GM12878 (cell line): ENCODE measurements at regions not wholly inside any gene's neighbourhood (a gene's known extent, or its start where the extent isn't known, plus 50 kb on each side); places are given as distances from the start of the nearest gene placed in this dataset.

Source experiments
- ATAC-seq: fragments of 200-7000 bp; cut with Tn5 transposase; 3 replicates; pipeline ENCODE4 v1.9.1; 2020; ENCODE audit warnings: mild to moderate bottlenecking, moderate library complexity
- BruUV-seq: library from RNA; stranded (reverse); fragments of 400-500 nt; replicated peaks from 2 replicates; lab custom pipeline; 2021; lab: Mats Ljungman, UMichigan
- CTCF ChIA-PET: fragments of 300-600 bp; sonication (Branson Sonifier 250); formaldehyde crosslinking; extraction: SDS; loops from one replicate; lab custom pipeline; 2021; ENCODE audit warnings: inconsistent platforms; lab: Yijun Ruan, JAX
- POLR2A ChIA-PET: fragments of 350-600 bp; formaldehyde crosslinking; extraction: SDS; loops from one replicate; lab custom pipeline; 2021; ENCODE audit warnings: inconsistent platforms; lab: Charles Lee
- RAD21 ChIA-PET: fragments of 300-600 bp; sonication (Branson Sonifier 250); formaldehyde crosslinking; loops from one replicate; lab custom pipeline; 2023; ENCODE audit warnings: antibody characterized with exemption; ENCODE audit not compliant: unreplicated experiment; lab: Charles Lee
- SMC1A ChIA-PET: fragments of 300-600 bp; sonication (Branson Sonifier 250); formaldehyde crosslinking; loops from one replicate; lab custom pipeline; 2023; ENCODE audit not compliant: unreplicated experiment, uncharacterized antibody; lab: Charles Lee
- DNase-seq: peaks from one replicate; pipeline ENCODE4 v3.0.0-alpha.2; 2011; ENCODE audit warnings: low read depth, low spot score
- FAIRE-seq: peaks from 3 replicates; lab custom pipeline; 2011; peaks lifted over from hg19 to GRCh38; lab: Jason Lieb, UNC
- H2AFZ ChIP-seq: 2 replicates; pipeline ENCODE4 v1.6.0; 2011; ENCODE audit warnings: low read depth, low read length, control low read depth; ENCODE audit not compliant: control insufficient read depth
- H3K27ac ChIP-seq: 2 replicates; pipeline ENCODE4 v1.5.1; 2011; ENCODE audit warnings: control low read depth; ENCODE audit not compliant: control insufficient read depth, insufficient read depth
- H3K27me3 ChIP-seq, 2 experiments: replicated peaks in 1 of 2; 2 replicates each; pipeline versions ENCODE4 v1.6.0 to v1.6.1; 2011; ENCODE audit warnings: low read length in 1 of 2; ENCODE audit not compliant: control insufficient read depth in 2 of 2, insufficient read depth in 2 of 2
- H3K36me3 ChIP-seq, 2 experiments: 2 replicates each; pipeline ENCODE4 v1.5.1; 2011; ENCODE audit warnings: low read length in 1 of 2; ENCODE audit not compliant: control insufficient read depth in 2 of 2, insufficient read depth in 2 of 2
- H3K4me1 ChIP-seq: 2 replicates; pipeline ENCODE4 v1.6.1; 2011; ENCODE audit warnings: mild to moderate bottlenecking, low read length, moderate library complexity, mixed read lengths; ENCODE audit not compliant: control insufficient read depth, insufficient read depth
- H3K4me2 ChIP-seq: 2 replicates; pipeline ENCODE4 v1.6.0; 2011; ENCODE audit warnings: control low read depth; ENCODE audit not compliant: control insufficient read depth, insufficient read depth
- H3K4me3 ChIP-seq: fragments of 200-600 bp; sonication (generic); 2 replicates; pipeline ENCODE4 v1.5.1; 2016
- H3K79me2 ChIP-seq: 2 replicates; pipeline ENCODE4 v1.6.0; 2011; ENCODE audit warnings: low read length; ENCODE audit not compliant: control insufficient read depth, insufficient read depth
- H3K9ac ChIP-seq: 2 replicates; pipeline ENCODE4 v1.8.0; 2011; ENCODE audit warnings: low read length, control low read depth, mixed read lengths; ENCODE audit not compliant: control insufficient read depth, insufficient read depth
- H3K9me3 ChIP-seq: replicated peaks from 3 replicates; pipeline ENCODE4 v1.5.1; 2011; ENCODE audit warnings: mild to moderate bottlenecking, low read length; ENCODE audit not compliant: control insufficient read depth, insufficient read depth
- H4K20me1 ChIP-seq: 2 replicates; pipeline ENCODE4 v1.6.0; 2011; ENCODE audit not compliant: control insufficient read depth, insufficient read depth
- FOS ChIP-seq: IDR thresholded peaks from 3 replicates; pipeline ENCODE4 v1.6.1; 2011; ENCODE audit warnings: borderline replicate concordance; ENCODE audit not compliant: insufficient read length; ENCODE audit errors: extremely low read depth
- HCFC1 ChIP-seq: fragments of 150-350 bp; IDR thresholded peaks from 2 replicates; pipeline ENCODE4 v1.6.1; 2014; ENCODE audit warnings: low read length
- HDAC2 ChIP-seq: fragments of 200-600 bp; sonication (generic); IDR thresholded peaks from 2 replicates; pipeline ENCODE4 v1.6.1; 2017
- MEF2A ChIP-seq: IDR thresholded peaks from 2 replicates; pipeline ENCODE4 v1.6.1; 2011; ENCODE audit warnings: low read depth, mild to moderate bottlenecking, low read length, moderate library complexity; ENCODE audit not compliant: insufficient read depth
- NFIC ChIP-seq: IDR thresholded peaks from 2 replicates; pipeline ENCODE4 v1.6.1; 2012; ENCODE audit warnings: low read depth, mild to moderate bottlenecking, inconsistent platforms, low read length, moderate library complexity
- WRNIP1 ChIP-seq: IDR thresholded peaks from 2 replicates; pipeline ENCODE4 v1.6.1; 2011; ENCODE audit warnings: low read depth, low read length, improper control_type of control experiment, borderline replicate concordance
- ZNF384 ChIP-seq: IDR thresholded peaks from 2 replicates; pipeline ENCODE4 v1.6.1; 2012; ENCODE audit warnings: low read depth, mild to moderate bottlenecking, low read length, improper control_type of control experiment, borderline replicate concordance
- WGBS: methylation state at CpG from one replicate; pipeline ENCODE4 v1.1.6; 2016; ENCODE audit warnings: low lambda C conversion rate; ENCODE audit not compliant: insufficient replicate concordance, insufficient coverage; ENCODE audit errors: missing lambda C conversion rate; 5-methylcytosine and 5-hydroxymethylcytosine counted together
- in situ Hi-C: fragments of 300-500 bp; cut with MboI; formaldehyde crosslinking; loops from 9 replicates; pipeline ENCODE4 v1.14.3; 2018; ENCODE audit warnings: mixed read lengths
- intact Hi-C: fragments of 100-400 bp; cut with micrococcal nuclease; formaldehyde crosslinking; loops from one replicate; pipeline ENCODE4 v1.14.2; 2022; ENCODE audit not compliant: unreplicated experiment
- TF ChIP-seq, protein P1 (sequence below): fragments of 450-650 bp; formaldehyde crosslinking; IDR thresholded peaks from 2 replicates; pipeline ENCODE4 v1.5.0; 2022; ENCODE audit warnings: mild to moderate bottlenecking, missing genetic modification characterization
- TF ChIP-seq, protein P2 (sequence below): fragments of 450-650 bp; IDR thresholded peaks from 2 replicates; pipeline ENCODE4 v1.6.1; 2017; ENCODE audit warnings: borderline replicate concordance
- TF ChIP-seq, protein P3 (sequence below): IDR thresholded peaks from 2 replicates; pipeline ENCODE4 v1.6.1; 2011; ENCODE audit warnings: low read depth, low read length, improper control_type of control experiment, borderline replicate concordance

DNA sequence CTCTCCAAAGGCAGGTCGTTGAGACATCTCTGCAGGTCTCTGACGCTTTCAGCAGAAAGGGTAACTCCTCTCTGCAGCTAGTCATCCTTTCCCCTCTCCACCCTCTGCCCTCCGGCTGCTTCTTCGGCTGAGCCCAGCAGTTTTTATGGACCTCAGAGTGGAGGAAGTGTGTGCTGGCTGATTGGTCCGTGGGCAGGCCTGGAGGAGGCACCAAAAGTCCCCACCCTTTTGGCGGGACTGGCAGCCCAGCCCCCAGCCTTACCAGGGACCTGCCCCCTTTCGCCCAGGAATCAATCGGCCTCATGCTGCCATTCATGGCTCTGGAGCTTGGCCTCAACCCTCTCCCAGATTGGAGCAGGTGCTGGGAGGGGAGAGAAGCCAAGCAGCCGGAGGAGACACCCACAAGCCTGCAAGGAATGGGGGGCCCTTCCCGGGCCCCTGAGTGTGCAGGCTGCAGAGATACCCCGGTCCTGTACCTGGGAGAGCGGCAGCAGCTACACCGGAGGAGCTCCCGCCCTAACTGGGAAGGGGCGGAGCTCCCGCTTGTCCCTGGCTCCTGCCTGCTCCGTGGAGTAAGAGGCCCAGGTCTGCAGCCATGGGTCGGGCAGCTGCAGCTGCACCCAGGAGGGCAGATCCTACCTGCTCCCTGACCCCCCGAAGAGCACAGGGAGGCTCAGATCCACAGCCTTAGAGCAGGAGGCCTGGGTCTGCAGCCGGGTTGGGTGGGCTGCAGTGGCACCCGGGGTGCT lies 170.3 kb upstream of the SOX4 start:
- Histone ChIP-seq H3K9me3 (no peaks in the 10 kb centered on the region; the same call in 2 of the 3 replicates), H4K20me1 (no peaks in the 10 kb centered on the region), H3K4me1 (no peaks in the 10 kb centered on the region), H3K79me2 (no peaks in the 10 kb centered on the region), H3K27ac (no peak overlapping the region), H3K4me3 (no peak overlapping the region), H2AFZ (no peak overlapping the region), H3K27me3 (no peaks in the 10 kb centered on the region), H3K9ac (no peak overlapping the region), H3K36me3 (no peaks in the 10 kb centered on the region), H3K4me2 (no peak overlapping the region)
- no peak for ATAC-seq
- ChIA-PET SMC1A (no interaction called here), RAD21 (no interaction called here), POLR2A (no interaction called here), CTCF (no interaction called here)
- in situ Hi-C loops (no loop called here), intact Hi-C loops (no loop called here)
- TF ChIP-seq, protein P1, sequence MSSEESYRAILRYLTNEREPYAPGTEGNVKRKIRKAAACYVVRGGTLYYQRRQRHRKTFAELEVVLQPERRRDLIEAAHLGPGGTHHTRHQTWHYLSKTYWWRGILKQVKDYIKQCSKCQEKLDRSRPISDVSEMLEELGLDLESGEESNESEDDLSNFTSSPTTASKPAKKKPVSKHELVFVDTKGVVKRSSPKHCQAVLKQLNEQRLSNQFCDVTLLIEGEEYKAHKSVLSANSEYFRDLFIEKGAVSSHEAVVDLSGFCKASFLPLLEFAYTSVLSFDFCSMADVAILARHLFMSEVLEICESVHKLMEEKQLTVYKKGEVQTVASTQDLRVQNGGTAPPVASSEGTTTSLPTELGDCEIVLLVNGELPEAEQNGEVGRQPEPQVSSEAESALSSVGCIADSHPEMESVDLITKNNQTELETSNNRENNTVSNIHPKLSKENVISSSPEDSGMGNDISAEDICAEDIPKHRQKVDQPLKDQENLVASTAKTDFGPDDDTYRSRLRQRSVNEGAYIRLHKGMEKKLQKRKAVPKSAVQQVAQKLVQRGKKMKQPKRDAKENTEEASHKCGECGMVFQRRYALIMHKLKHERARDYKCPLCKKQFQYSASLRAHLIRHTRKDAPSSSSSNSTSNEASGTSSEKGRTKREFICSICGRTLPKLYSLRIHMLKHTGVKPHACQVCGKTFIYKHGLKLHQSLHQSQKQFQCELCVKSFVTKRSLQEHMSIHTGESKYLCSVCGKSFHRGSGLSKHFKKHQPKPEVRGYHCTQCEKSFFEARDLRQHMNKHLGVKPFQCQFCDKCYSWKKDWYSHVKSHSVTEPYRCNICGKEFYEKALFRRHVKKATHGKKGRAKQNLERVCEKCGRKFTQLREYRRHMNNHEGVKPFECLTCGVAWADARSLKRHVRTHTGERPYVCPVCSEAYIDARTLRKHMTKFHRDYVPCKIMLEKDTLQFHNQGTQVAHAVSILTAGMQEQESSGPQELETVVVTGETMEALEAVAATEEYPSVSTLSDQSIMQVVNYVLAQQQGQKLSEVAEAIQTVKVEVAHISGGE (CRISPR knock-in tag): no peak
- TF ChIP-seq, protein P2, sequence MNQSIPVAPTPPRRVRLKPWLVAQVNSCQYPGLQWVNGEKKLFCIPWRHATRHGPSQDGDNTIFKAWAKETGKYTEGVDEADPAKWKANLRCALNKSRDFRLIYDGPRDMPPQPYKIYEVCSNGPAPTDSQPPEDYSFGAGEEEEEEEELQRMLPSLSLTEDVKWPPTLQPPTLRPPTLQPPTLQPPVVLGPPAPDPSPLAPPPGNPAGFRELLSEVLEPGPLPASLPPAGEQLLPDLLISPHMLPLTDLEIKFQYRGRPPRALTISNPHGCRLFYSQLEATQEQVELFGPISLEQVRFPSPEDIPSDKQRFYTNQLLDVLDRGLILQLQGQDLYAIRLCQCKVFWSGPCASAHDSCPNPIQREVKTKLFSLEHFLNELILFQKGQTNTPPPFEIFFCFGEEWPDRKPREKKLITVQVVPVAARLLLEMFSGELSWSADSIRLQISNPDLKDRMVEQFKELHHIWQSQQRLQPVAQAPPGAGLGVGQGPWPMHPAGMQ: no peak
- no peak for TF ChIP-seq HCFC1
- TF ChIP-seq HDAC2: no peak
- no peak for TF ChIP-seq FOS
- no peak for TF ChIP-seq WRNIP1
- TF ChIP-seq, protein P3, sequence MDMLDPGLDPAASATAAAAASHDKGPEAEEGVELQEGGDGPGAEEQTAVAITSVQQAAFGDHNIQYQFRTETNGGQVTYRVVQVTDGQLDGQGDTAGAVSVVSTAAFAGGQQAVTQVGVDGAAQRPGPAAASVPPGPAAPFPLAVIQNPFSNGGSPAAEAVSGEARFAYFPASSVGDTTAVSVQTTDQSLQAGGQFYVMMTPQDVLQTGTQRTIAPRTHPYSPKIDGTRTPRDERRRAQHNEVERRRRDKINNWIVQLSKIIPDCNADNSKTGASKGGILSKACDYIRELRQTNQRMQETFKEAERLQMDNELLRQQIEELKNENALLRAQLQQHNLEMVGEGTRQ: no peak
- TF ChIP-seq MEF2A: no peak
- no peak for TF ChIP-seq NFIC
- TF ChIP-seq ZNF384: no peak
- DNase-seq: no peak
- BruUV-seq: no TSS peak
- 54% methylated on average over 20 of the region's 21 CpGs for WGBS
- FAIRE-seq: no peak
